Spleen (tissue), 7 donors: ENCODE measurements at regions not wholly inside any gene's neighbourhood (a gene's known extent, or its start where the extent isn't known, plus 50 kb on each side); places are given as distances from the start of the nearest gene placed in this dataset.

Source experiments
- POLR2A ChIP-seq, 3 donors: fragments of 450-650 bp; IDR thresholded peaks; one replicate each; pipeline ENCODE4 v1.5.1; 2017; ENCODE audit warnings: antibody characterized with exemption in 3 of 3, mild to moderate bottlenecking in 1 of 3
- POLR2AphosphoS5 ChIP-seq, 3 donors: sonication (generic); formaldehyde crosslinking; IDR thresholded peaks; one replicate each; pipeline ENCODE4 v1.5.1; 2017; ENCODE audit warnings: antibody characterized with exemption in 3 of 3
- TF ChIP-seq, protein P1 (sequence below), 11 experiments: fragments of 200-600 bp in 7 of 11; fragments of 450-650 bp in 4 of 11; sonication (generic) in 4 of 11; IDR thresholded peaks in 8 of 11; conservative IDR thresholded peaks in 3 of 11; 1 replicate in 7 of 11; 2 replicates in 4 of 11; pipeline versions ENCODE4 v1.4.0 to v1.8.0; 2016 to 2021; ENCODE audit warnings: antibody characterized with exemption in 11 of 11, inconsistent platforms in 4 of 11, mild to moderate bottlenecking in 1 of 11
- donor health status: DM: no; HTN: no; CAD: no; lungs with moderate emphysema.
- donor health status: DM: no; HTN: no; CAD: no.
- donor health status: DM: no; HTN: no; CAD: no.

DNA sequence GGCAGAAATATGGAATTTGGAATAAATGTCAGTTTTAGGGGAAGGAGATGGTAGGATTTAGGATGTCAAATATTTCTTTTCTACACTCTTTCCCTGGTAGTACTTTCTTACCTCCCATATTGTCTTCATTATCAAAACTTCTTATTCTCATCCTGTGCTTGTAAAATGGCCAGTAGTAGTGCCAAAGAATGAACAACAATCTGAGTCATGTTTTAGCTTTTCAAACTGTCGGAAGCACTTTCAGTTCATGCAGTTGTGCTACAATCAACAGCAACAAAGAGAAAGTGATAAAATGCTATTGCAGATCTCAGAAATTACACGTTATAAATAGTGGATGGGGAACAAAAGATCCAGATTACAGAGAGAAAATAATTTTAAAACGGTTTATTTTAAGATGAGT is 193.7 kb upstream of the RXFP2 start:
- TF ChIP-seq POLR2A (IDR thresholded peaks at IDR 0.05) (no peak), POLR2AphosphoS5 (IDR thresholded peaks at IDR 0.05) (no peak)
- TF ChIP-seq, protein P1, sequence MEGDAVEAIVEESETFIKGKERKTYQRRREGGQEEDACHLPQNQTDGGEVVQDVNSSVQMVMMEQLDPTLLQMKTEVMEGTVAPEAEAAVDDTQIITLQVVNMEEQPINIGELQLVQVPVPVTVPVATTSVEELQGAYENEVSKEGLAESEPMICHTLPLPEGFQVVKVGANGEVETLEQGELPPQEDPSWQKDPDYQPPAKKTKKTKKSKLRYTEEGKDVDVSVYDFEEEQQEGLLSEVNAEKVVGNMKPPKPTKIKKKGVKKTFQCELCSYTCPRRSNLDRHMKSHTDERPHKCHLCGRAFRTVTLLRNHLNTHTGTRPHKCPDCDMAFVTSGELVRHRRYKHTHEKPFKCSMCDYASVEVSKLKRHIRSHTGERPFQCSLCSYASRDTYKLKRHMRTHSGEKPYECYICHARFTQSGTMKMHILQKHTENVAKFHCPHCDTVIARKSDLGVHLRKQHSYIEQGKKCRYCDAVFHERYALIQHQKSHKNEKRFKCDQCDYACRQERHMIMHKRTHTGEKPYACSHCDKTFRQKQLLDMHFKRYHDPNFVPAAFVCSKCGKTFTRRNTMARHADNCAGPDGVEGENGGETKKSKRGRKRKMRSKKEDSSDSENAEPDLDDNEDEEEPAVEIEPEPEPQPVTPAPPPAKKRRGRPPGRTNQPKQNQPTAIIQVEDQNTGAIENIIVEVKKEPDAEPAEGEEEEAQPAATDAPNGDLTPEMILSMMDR (IDR thresholded peaks at IDR 0.05 in 8 of 11, conservative IDR thresholded peaks at IDR 0.05 in 3 of 11), result no peak
